GM23248 (cell line): ENCODE measurements at regions not wholly inside any gene's neighbourhood (a gene's known extent, or its start where the extent isn't known, plus 50 kb on each side); places are given as distances from the start of the nearest gene placed in this dataset.

ENCODE experiments used
- DNase-seq: peaks from one replicate; pipeline ENCODE4 v3.0.0-alpha.2; 2015
- H2AFZ ChIP-seq: fragments of 200-600 bp; sonication (generic); 2 replicates; pipeline ENCODE4 v1.6.1; 2016; ENCODE audit warnings: antibody characterized with exemption
- H3F3A ChIP-seq: fragments of 200-600 bp; sonication (generic); 2 replicates; pipeline ENCODE4 v1.6.1; 2016; ENCODE audit warnings: mild to moderate bottlenecking, antibody characterized with exemption, mixed run types; ENCODE audit not compliant: insufficient read depth
- H3K27ac ChIP-seq: fragments of 200-600 bp; sonication (generic); 2 replicates; pipeline ENCODE4 v1.5.1; 2016; ENCODE audit warnings: mild to moderate bottlenecking
- H3K27me3 ChIP-seq: fragments of 200-600 bp; sonication (generic); replicated peaks from 2 replicates; pipeline ENCODE4 v1.6.1; 2016; ENCODE audit warnings: mild to moderate bottlenecking; ENCODE audit not compliant: insufficient read depth
- H3K36me3 ChIP-seq: fragments of 200-600 bp; sonication (generic); 2 replicates; pipeline ENCODE4 v1.6.1; 2016; ENCODE audit warnings: low read depth, mild to moderate bottlenecking
- H3K4me1 ChIP-seq: fragments of 200-600 bp; sonication (generic); 2 replicates; pipeline ENCODE4 v1.6.1; 2016; ENCODE audit warnings: mild to moderate bottlenecking; ENCODE audit not compliant: insufficient read depth
- H3K4me2 ChIP-seq: fragments of 200-600 bp; sonication (generic); one replicate; pipeline ENCODE4 v1.6.1; 2016; ENCODE audit warnings: mild to moderate bottlenecking; ENCODE audit not compliant: unreplicated experiment
- H3K4me3 ChIP-seq: fragments of 200-600 bp; sonication (generic); 2 replicates; pipeline ENCODE4 v1.5.1; 2016; ENCODE audit warnings: mild to moderate bottlenecking
- H3K79me2 ChIP-seq: fragments of 200-600 bp; sonication (generic); 2 replicates; pipeline ENCODE4 v1.6.1; 2016; ENCODE audit warnings: mild to moderate bottlenecking; ENCODE audit not compliant: insufficient read depth
- H3K9ac ChIP-seq: fragments of 200-600 bp; sonication (generic); 2 replicates; pipeline ENCODE4 v1.6.1; 2016; ENCODE audit warnings: mild to moderate bottlenecking
- H3K9me2 ChIP-seq: fragments of 200-600 bp; sonication (generic); 2 replicates; pipeline ENCODE4 v1.6.1; 2016; ENCODE audit warnings: mixed run types, mild to moderate bottlenecking, moderate library complexity; ENCODE audit not compliant: insufficient read depth
- H3K9me3 ChIP-seq: fragments of 200-600 bp; sonication (generic); one replicate; pipeline ENCODE4 v1.6.1; 2017; ENCODE audit warnings: low read depth
- H4K20me1 ChIP-seq: fragments of 200-600 bp; sonication (generic); 2 replicates; pipeline ENCODE4 v1.6.0; 2016; ENCODE audit not compliant: insufficient read depth
- EZH2 ChIP-seq: fragments of 200-600 bp; sonication (generic); IDR thresholded peaks from 2 replicates; pipeline ENCODE4 v1.6.1; 2018; ENCODE audit warnings: antibody characterized with exemption, mild to moderate bottlenecking; ENCODE audit not compliant: insufficient read depth, poor library complexity, severe bottlenecking
- EZH2phosphoT487 ChIP-seq: fragments of 200-600 bp; sonication (generic); IDR thresholded peaks from 2 replicates; pipeline ENCODE4 v1.6.1; 2018; ENCODE audit warnings: antibody characterized with exemption, moderate library complexity, mild to moderate bottlenecking, low read depth; ENCODE audit not compliant: insufficient read depth
- WGBS, 2 experiments: methylation state at CpG; one replicate each; pipeline ENCODE4 v1.1.6; 2015 to 2017; ENCODE audit warnings: low lambda C conversion rate in 2 of 2, low coverage in 1 of 2; ENCODE audit errors: missing lambda C conversion rate in 2 of 2; 5-methylcytosine and 5-hydroxymethylcytosine counted together
- in situ Hi-C: fragments of 300-500 bp; cut with MboI; formaldehyde crosslinking; loops from 2 replicates; pipeline ENCODE4 v1.15.0; 2020

DNA sequence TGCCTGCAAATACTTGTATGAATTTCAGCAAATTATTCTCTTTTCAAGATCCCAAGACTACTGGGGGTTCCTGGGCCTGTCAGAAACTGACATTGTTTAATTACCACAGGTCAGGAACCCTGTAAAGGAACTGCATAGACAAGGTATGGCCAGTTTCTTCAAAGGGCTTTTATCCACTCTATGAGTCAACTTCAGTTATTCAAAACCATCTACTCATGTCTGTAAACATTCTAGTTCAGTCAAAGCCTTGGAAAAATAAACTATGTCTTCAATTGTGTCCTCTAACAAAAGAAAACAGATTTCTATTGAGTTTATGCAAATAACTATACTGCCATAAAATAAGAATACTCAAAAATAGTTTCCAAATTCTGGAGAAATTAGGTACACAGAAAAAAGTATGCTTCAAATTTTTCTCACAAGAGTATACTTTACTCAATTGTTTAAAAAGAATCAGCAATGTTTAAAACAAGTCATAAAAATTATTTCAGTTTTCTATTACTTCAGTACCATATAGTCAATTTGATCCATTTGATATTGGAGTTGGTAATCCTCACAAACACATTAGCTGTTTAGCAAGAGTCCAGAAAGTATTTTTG, 486.4 kb upstream of the PCDH20 start:
- Histone ChIP-seq H3K36me3 (no peaks in the 10 kb centered on the region), H3K79me2 (no peaks in the 10 kb centered on the region), H3K9me3 (no peaks in the 10 kb centered on the region), H3K9ac (no peak overlapping the region), H4K20me1 (no peaks in the 10 kb centered on the region), H3K4me3 (no peak overlapping the region), H3K27me3 (no peaks in the 10 kb centered on the region), H3F3A (no peaks in the 10 kb centered on the region), H3K4me1 (no peaks in the 10 kb centered on the region), H3K9me2 (no peaks in the 10 kb centered on the region), H3K27ac (no peak overlapping the region), H3K4me2 (no peak overlapping the region), H2AFZ (no peak overlapping the region)
- no peak for DNase-seq
- in situ Hi-C loops = no loop called here
- TF ChIP-seq EZH2phosphoT487 = no peak
- TF ChIP-seq EZH2 = no peak

DNA sequence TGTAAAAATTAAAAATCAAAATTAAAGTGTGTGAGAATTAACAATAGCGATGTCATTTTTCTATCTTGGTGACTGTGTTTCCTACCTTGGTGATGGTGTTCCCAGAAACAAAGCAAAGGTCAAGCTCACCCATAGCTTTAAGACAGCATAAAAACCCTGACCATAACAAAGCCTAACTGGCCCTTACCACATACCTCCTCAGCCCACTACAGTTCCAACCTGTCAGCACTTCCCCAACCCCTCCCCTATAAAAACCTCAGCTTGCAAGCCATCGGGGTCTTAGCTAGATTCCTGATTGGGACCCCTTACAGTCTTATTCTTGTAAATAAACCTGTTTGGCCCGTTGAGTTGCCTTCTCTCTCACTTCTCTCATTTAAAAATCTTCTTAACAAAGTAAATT, 484.4 kb upstream of the PCDH20 start:
- no peak overlapping the region for H3K9ac ChIP-seq
- no peaks in the 10 kb centered on the region for H4K20me1 ChIP-seq
- no peak for TF ChIP-seq EZH2
- TF ChIP-seq EZH2phosphoT487 = no peak
- in situ Hi-C loops = no loop called here
- H3F3A ChIP-seq = no peaks in the 10 kb centered on the region
- H3K9me3 ChIP-seq = no peaks in the 10 kb centered on the region
- no peaks in the 10 kb centered on the region for H3K79me2 ChIP-seq
- H3K4me1 ChIP-seq = no peaks in the 10 kb centered on the region
- no peak overlapping the region for H3K4me3 ChIP-seq
- H2AFZ ChIP-seq = no peak overlapping the region
- H3K9me2 ChIP-seq = no peaks in the 10 kb centered on the region
- 18 to 19% methylated on average over 3 of the region's 3 CpGs for WGBS, 2 experiments
- H3K27ac ChIP-seq = no peak overlapping the region
- H3K27me3 ChIP-seq = no peaks in the 10 kb centered on the region
- no peak for DNase-seq
- no peak overlapping the region for H3K4me2 ChIP-seq
- no peaks in the 10 kb centered on the region for H3K36me3 ChIP-seq

DNA sequence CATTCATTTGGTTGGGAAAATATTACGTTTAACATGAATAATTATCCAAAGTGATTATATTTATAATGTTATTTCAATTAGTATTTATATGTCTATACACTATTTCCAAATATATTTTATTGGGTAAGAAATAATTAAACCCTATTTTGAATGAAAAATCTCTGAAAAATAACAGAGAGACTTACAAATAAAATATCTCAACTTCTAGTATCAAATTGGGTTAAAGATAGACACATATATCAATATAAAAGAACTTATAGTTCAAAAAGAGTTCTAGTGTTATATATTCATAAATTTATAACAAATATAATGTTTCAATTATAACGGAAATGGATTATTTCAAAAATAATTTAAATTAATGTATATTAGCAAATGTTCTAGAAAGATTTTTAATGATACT, 482.6 kb upstream of the PCDH20 start:
- Histone ChIP-seq H3K27ac (no peak overlapping the region), H2AFZ (no peak overlapping the region), H3K27me3 (no peaks in the 10 kb centered on the region), H3K36me3 (no peaks in the 10 kb centered on the region), H3K9ac (no peak overlapping the region), H3F3A (no peaks in the 10 kb centered on the region), H3K4me2 (no peak overlapping the region), H3K4me1 (no peaks in the 10 kb centered on the region), H4K20me1 (no peaks in the 10 kb centered on the region), H3K4me3 (no peak overlapping the region), H3K9me2 (no peaks in the 10 kb centered on the region), H3K9me3 (no peaks in the 10 kb centered on the region), H3K79me2 (no peaks in the 10 kb centered on the region)
- in situ Hi-C loops = no loop called here
- WGBS, 2 experiments = 13 to 17% methylated on average over 2 of the region's 2 CpGs
- DNase-seq = no peak
- no peak for TF ChIP-seq EZH2phosphoT487
- no peak for TF ChIP-seq EZH2

DNA sequence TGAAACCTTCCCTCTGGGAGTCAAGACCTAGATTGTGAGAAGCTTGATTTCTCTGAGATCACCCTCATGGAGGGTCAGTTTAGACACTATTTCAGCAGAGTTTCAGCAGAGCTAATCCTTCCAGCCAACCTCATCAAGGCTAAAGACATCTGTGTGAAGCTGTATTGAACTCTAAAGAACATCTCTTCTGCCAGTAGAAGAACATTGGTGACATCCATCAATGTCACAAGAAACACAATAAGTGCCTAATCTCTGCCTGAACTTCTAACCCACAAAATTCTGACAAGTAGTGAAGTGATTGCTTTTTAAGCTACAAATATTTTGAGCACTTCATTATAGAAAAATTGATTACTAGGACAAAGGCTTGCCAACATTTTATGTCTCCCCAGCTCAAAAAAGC, 475.8 kb upstream of the PCDH20 start:
- no peak overlapping the region for H3K4me2 ChIP-seq
- no peak overlapping the region for H2AFZ ChIP-seq
- DNase-seq = no peak
- H3K4me1 ChIP-seq = no peaks in the 10 kb centered on the region
- no peaks in the 10 kb centered on the region for H3K9me3 ChIP-seq
- no peaks in the 10 kb centered on the region for H3K27me3 ChIP-seq
- no peaks in the 10 kb centered on the region for H3K79me2 ChIP-seq
- no peak for TF ChIP-seq EZH2phosphoT487
- TF ChIP-seq EZH2 = no peak
- H3K27ac ChIP-seq = no peak overlapping the region
- H4K20me1 ChIP-seq = no peaks in the 10 kb centered on the region
- H3K9me2 ChIP-seq = no peaks in the 10 kb centered on the region
- no peak overlapping the region for H3K4me3 ChIP-seq
- H3K9ac ChIP-seq = no peak overlapping the region
- no peaks in the 10 kb centered on the region for H3K36me3 ChIP-seq
- H3F3A ChIP-seq = no peaks in the 10 kb centered on the region
- in situ Hi-C loops = no loop called here

DNA sequence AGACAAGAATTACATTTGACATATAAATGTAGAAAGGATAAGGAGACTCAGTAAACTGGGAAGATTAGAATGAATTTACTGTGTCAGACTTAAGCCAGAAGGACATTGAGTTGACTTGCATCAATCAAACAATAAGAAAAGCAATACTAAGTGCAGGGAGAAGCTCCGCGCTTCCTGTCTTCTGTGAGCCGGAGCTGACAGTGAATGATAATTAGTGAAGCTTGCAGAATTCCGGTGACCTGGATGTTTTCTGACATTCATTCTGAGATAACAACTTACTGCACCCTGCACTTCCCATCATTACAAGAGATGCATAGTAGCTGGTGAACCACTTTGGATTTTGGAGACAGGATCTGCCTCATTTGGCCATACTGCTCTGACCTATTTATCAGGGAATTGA, 469.2 kb upstream of the PCDH20 start:
- Histone ChIP-seq H3K27ac (no peak overlapping the region), H3K9ac (no peak overlapping the region), H3F3A (no peaks in the 10 kb centered on the region), H3K4me3 (no peak overlapping the region), H3K36me3 (no peaks in the 10 kb centered on the region), H3K4me1 (no peaks in the 10 kb centered on the region), H3K27me3 (no peaks in the 10 kb centered on the region), H4K20me1 (no peaks in the 10 kb centered on the region), H3K4me2 (no peak overlapping the region), H3K79me2 (no peaks in the 10 kb centered on the region), H3K9me2 (no peaks in the 10 kb centered on the region), H3K9me3 (peaks cover 4% of the 10 kb centered on the region), H2AFZ (no peak overlapping the region)
- in situ Hi-C loops = no loop called here
- no peak for DNase-seq
- TF ChIP-seq EZH2phosphoT487 (no peak), EZH2 (no peak)
- WGBS, 2 experiments = 66 to 73% methylated on average over 4 of the region's 4 CpGs
